Lung microvascular endothelial cell (primary cell): ENCODE measurements at regions not wholly inside any gene's neighbourhood (a gene's known extent, or its start where the extent isn't known, plus 50 kb on each side); places are given as distances from the start of the nearest gene placed in this dataset.
A peak's percentile ranks its signal among the peaks of the same experiment; 100 is the strongest.
"Not testable (repeated sequence)": the region's sequence is repeated elsewhere in the genome, so short reads cannot be mapped to it uniquely, and the experiment has no call there.

Experiments
- DNase-seq, 2 donors: peaks; one replicate each; pipeline versions ENCODE4 v3.0.0 to v3.0.0-alpha.2; 2010; ENCODE audit warnings: low read depth in 2 of 2

- DNase-seq: no peak
Observed at GRCh38 chr11:96447208-96448110, 57.6 kb downstream of the JRKL start.

GRCh38 chr11:96448225-96448624, 58.4 kb downstream of the JRKL start:
- DNase-seq: no peak

GRCh38 chr11:96456111-96456510, 66.3 kb downstream of the JRKL start:
- no peak for DNase-seq

GRCh38 chr11:96459751-96460150, 69.9 kb downstream of the JRKL start:
- DNase-seq: no peak

- DNase-seq: no peak
Observed at GRCh38 chr11:96461871-96462270, 72.1 kb downstream of the JRKL start.

- DNase-seq: peak; percentile 75 to 77
Observed at GRCh38 chr11:96464700-96465307, 75.0 kb downstream of the JRKL start.

- no peak for DNase-seq
Observed at GRCh38 chr11:96465512-96465911, 75.7 kb downstream of the JRKL start.

GRCh38 chr11:96466607-96467006, 76.8 kb downstream of the JRKL start:
- no peak for DNase-seq

- no peak for DNase-seq
Observed at GRCh38 chr11:96469776-96470175, 80.0 kb downstream of the JRKL start.

GRCh38 chr11:96470521-96470920, 80.7 kb downstream of the JRKL start:
- DNase-seq: peak in 1 of 2 donors; percentile 29

- DNase-seq: no peak
Observed at GRCh38 chr11:96472085-96472484, 82.3 kb downstream of the JRKL start.

GRCh38 chr11:96474263-96474662, 84.5 kb downstream of the JRKL start:
- no peak for DNase-seq

GRCh38 chr11:96481204-96481603, 91.4 kb downstream of the JRKL start:
- no peak for DNase-seq

- DNase-seq: peak in 1 of 2 donors; percentile 2
Observed at GRCh38 chr11:96481771-96482170, 92.0 kb downstream of the JRKL start.

- no peak for DNase-seq
Observed at GRCh38 chr11:96482193-96482592, 92.4 kb downstream of the JRKL start.

- DNase-seq: no peak
Observed at GRCh38 chr11:96483374-96483955, 93.7 kb downstream of the JRKL start.

GRCh38 chr11:96484361-96484760, 94.5 kb downstream of the JRKL start:
- no peak for DNase-seq

GRCh38 chr11:96486890-96487611, 97.2 kb downstream of the JRKL start:
- no peak for DNase-seq

- DNase-seq: not testable (repeated sequence)
Observed at GRCh38 chr11:96488911-96489310, 99.1 kb downstream of the JRKL start.

GRCh38 chr11:96500440-96500839, 110.6 kb downstream of the JRKL start:
- no peak for DNase-seq

- no peak for DNase-seq
Observed at GRCh38 chr11:96506041-96506440, 116.2 kb downstream of the JRKL start.

- DNase-seq: no peak
Observed at GRCh38 chr11:96506953-96507354, 117.1 kb downstream of the JRKL start.
